ENCODE measurements at regions not wholly inside any gene's neighbourhood (a gene's known extent, or its start where the extent isn't known, plus 50 kb on each side); places are given as distances from the start of the nearest gene placed in this dataset.

- TF ChIP-seq CTCF (conservative IDR thresholded peaks at IDR 0.05) (no peak), ZFX (IDR thresholded peaks at IDR 0.05) (no peak)
Observed at GRCh38 chr2:9761577-9761976, 81.7 kb upstream of the TAF1B start.

Data from C4-2B (cell line).